ENCODE measurements at regions not wholly inside any gene's neighbourhood (a gene's known extent, or its start where the extent isn't known, plus 50 kb on each side); places are given as distances from the start of the nearest gene placed in this dataset.

GRCh38 chr10:44089671-44090070, 295.2 kb downstream of the CXCL12 start:
- H3K4me2 ChIP-seq (replicated peaks; ENCODE audit: extremely low read depth, low read length, poor library complexity, severe bottlenecking), result no peak overlapping the region
- H3K4me1 ChIP-seq (ENCODE audit: control insufficient read depth in 1 of 2, insufficient read depth in 2 of 2, low read length in 2 of 2), result no peaks in the 10 kb centered on the region
- no peaks in the 10 kb centered on the region for H3K27me3 ChIP-seq (ENCODE audit: control insufficient read depth in 2 of 2, insufficient read depth in 2 of 2, low read length in 2 of 2)
- no CpG with 5 or more reads among the region's 1 CpG for WGBS (ENCODE audit: insufficient coverage)
- no peaks in the 10 kb centered on the region for H4K20me1 ChIP-seq (ENCODE audit: insufficient read depth, low read length)
- Mint-ChIP-seq H3K27me3 (ENCODE audit: low read depth in 3 of 3) (peaks cover 0 to 2% (median 0%) of the 10 kb centered on the region in 3 donors), H3K4me1 (no peaks in the 10 kb centered on the region), H3K36me3 (no peaks in the 10 kb centered on the region), H3K9me3 (peaks cover 5 to 22% (median 15%) of the 10 kb centered on the region in 7 donors), H3K27ac (no peak overlapping the region), H3K4me3 (no peak overlapping the region)
- no peaks in the 10 kb centered on the region for H3K36me3 ChIP-seq (replicated peaks in 1 of 2; ENCODE audit: control insufficient read depth in 1 of 2, insufficient read depth in 2 of 2, low read length in 2 of 2)
- H3K9me3 ChIP-seq (replicated peaks in 1 of 2; ENCODE audit: control insufficient read depth in 1 of 2, insufficient read depth in 1 of 2, low read length in 2 of 2), result peaks cover 24 to 29% of the 10 kb centered on the region in 2 donors
- no peaks in the 10 kb centered on the region for H3K79me2 ChIP-seq (ENCODE audit: insufficient read depth, low read length)
- TF ChIP-seq CTCF (IDR thresholded peaks at IDR 0.05), result no peak
- no peak overlapping the region for H2AFZ ChIP-seq (ENCODE audit: insufficient read depth, low read depth, low read length, poor library complexity, severe bottlenecking)
- H3K4me3 ChIP-seq (replicated peaks in 1 of 3; ENCODE audit: low read depth in 2 of 3, low read length in 3 of 3), result no peak overlapping the region
- no peak for DNase-seq
- H3K9ac ChIP-seq (ENCODE audit: insufficient read depth, low read length, poor library complexity, severe bottlenecking), result no peak overlapping the region
- no peak overlapping the region for H3K27ac ChIP-seq (ENCODE audit: low read depth in 1 of 2, low read length in 2 of 2)
- intact Hi-C loops (cut with micrococcal nuclease), result no loop called here

- Histone ChIP-seq H3K9ac (ENCODE audit: insufficient read depth, low read length, poor library complexity, severe bottlenecking) (no peak overlapping the region), H3K27ac (ENCODE audit: low read depth in 1 of 2, low read length in 2 of 2) (no peak overlapping the region)
- intact Hi-C loops (cut with micrococcal nuclease), result no loop called here
These were observed 297.5 kb downstream of the CXCL12 start for GRCh38 chr10:44087403-44087802.

More at GRCh38 chr10:44087403-44087802, 297.5 kb downstream of the CXCL12 start:
- no peak for DNase-seq
- no peak overlapping the region for H3K4me2 ChIP-seq (replicated peaks; ENCODE audit: extremely low read depth, low read length, poor library complexity, severe bottlenecking)
- no peak overlapping the region for H3K4me3 Mint-ChIP-seq
- no peaks in the 10 kb centered on the region for H4K20me1 ChIP-seq (ENCODE audit: insufficient read depth, low read length)
- no peaks in the 10 kb centered on the region for H3K4me1 Mint-ChIP-seq
- no peak overlapping the region for H2AFZ ChIP-seq (ENCODE audit: insufficient read depth, low read depth, low read length, poor library complexity, severe bottlenecking)
- no peaks in the 10 kb centered on the region for H3K79me2 ChIP-seq (ENCODE audit: insufficient read depth, low read length)
- H3K4me1 ChIP-seq (ENCODE audit: control insufficient read depth in 1 of 2, insufficient read depth in 2 of 2, low read length in 2 of 2), result no peaks in the 10 kb centered on the region
- no peak for TF ChIP-seq CTCF (IDR thresholded peaks at IDR 0.05)
- no peak overlapping the region for H3K4me3 ChIP-seq (replicated peaks in 1 of 3; ENCODE audit: low read depth in 2 of 3, low read length in 3 of 3)
- H3K27me3 ChIP-seq (ENCODE audit: control insufficient read depth in 2 of 2, insufficient read depth in 2 of 2, low read length in 2 of 2), result no peaks in the 10 kb centered on the region
- no peak overlapping the region for H3K27ac Mint-ChIP-seq
- H3K27me3 Mint-ChIP-seq (ENCODE audit: low read depth in 3 of 3), result peaks cover 0 to 5% (median 2%) of the 10 kb centered on the region in 3 donors
- no peaks in the 10 kb centered on the region for H3K36me3 ChIP-seq (replicated peaks in 1 of 2; ENCODE audit: control insufficient read depth in 1 of 2, insufficient read depth in 2 of 2, low read length in 2 of 2)
- H3K36me3 Mint-ChIP-seq, result no peaks in the 10 kb centered on the region
- H3K9me3 Mint-ChIP-seq, result peaks cover 4 to 17% (median 12%) of the 10 kb centered on the region in 7 donors
- H3K9me3 ChIP-seq (replicated peaks in 1 of 2; ENCODE audit: control insufficient read depth in 1 of 2, insufficient read depth in 1 of 2, low read length in 2 of 2), result peaks cover 24 to 29% of the 10 kb centered on the region in 2 donors
